HepG2 (cell line): ENCODE measurements at regions not wholly inside any gene's neighbourhood (a gene's known extent, or its start where the extent isn't known, plus 50 kb on each side); places are given as distances from the start of the nearest gene placed in this dataset.
"Not testable (repeated sequence)": the region's sequence is repeated elsewhere in the genome, so short reads cannot be mapped to it uniquely, and the experiment has no call there.

Experiments
- ATAC-seq: fragments of 200-7000 bp; cut with Tn5 transposase; 3 replicates; pipeline ENCODE4 v1.9.1; 2020; ENCODE audit warnings: mild to moderate bottlenecking, moderate library complexity
- BruUV-seq: library from RNA; stranded (reverse); fragments of 400-500 nt; replicated peaks from 2 replicates; lab custom pipeline; 2021; lab: Mats Ljungman, UMichigan
- CTCF ChIA-PET: fragments of 300-600 bp; formaldehyde crosslinking; extraction: SDS; loops from one replicate; lab custom pipeline; 2021; ENCODE audit warnings: low total read pairs, inconsistent platforms, low intra/inter-chr PET ratio; lab: Yijun Ruan, JAX
- POLR2A ChIA-PET: fragments of 350-600 bp; sonication (Branson Sonifier 250); formaldehyde crosslinking; loops from one replicate; lab custom pipeline; 2020; ENCODE audit warnings: antibody characterized with exemption, inconsistent platforms; lab: Yijun Ruan, JAX
- DNase-seq: peaks from one replicate; pipeline ENCODE4 v3.0.0-alpha.2; 2015; ENCODE audit warnings: low spot score
- FAIRE-seq: peaks from 3 replicates; lab custom pipeline; 2011; peaks lifted over from hg19 to GRCh38; lab: Jason Lieb, UNC
- H2AFZ ChIP-seq: one replicate; pipeline ENCODE4 v1.6.1; 2011; ENCODE audit warnings: low read length, inconsistent platforms
- H3K27ac ChIP-seq: fragments of 300-600 bp; 3 replicates; pipeline ENCODE4 v1.8.0; 2011; ENCODE audit warnings: mixed run types, mild to moderate bottlenecking, mixed read lengths, low read length, inconsistent platforms; ENCODE audit not compliant: insufficient read depth; ENCODE audit errors: extremely low read length
- H3K27me3 ChIP-seq, 2 experiments: fragments of 200-600 bp in 1 of 2; 2 replicates in 1 of 2; 3 replicates in 1 of 2; pipeline versions ENCODE4 v1.6.0 to v1.8.0; 2011; ENCODE audit warnings: low read length in 2 of 2, mild to moderate bottlenecking in 2 of 2, moderate library complexity in 2 of 2, inconsistent platforms in 1 of 2; ENCODE audit not compliant: insufficient read depth in 2 of 2, control insufficient read depth in 1 of 2
- H3K36me3 ChIP-seq, 2 experiments: fragments of 200-600 bp in 1 of 2; replicated peaks in 1 of 2; 2 replicates in 1 of 2; 3 replicates in 1 of 2; pipeline versions ENCODE4 v1.5.1 to v1.8.0; 2011; ENCODE audit warnings: low read length in 2 of 2, inconsistent platforms in 1 of 2; ENCODE audit not compliant: insufficient read depth in 2 of 2, control insufficient read depth in 1 of 2
- H3K4me1 ChIP-seq: 2 replicates; pipeline ENCODE4 v1.5.1; 2012; ENCODE audit warnings: low read length, inconsistent platforms; ENCODE audit not compliant: insufficient read depth
- H3K4me2 ChIP-seq: 2 replicates; pipeline ENCODE4 v1.6.0; 2011; ENCODE audit warnings: low read depth, low read length, inconsistent platforms
- H3K4me3 ChIP-seq, 3 experiments: fragments of 200-600 bp in 1 of 3; sonication (generic), shearing (Covaris generic) in 1 of 3; replicated peaks in 1 of 3; 2 replicates each; pipeline ENCODE4 v1.5.1; 2011 to 2016; ENCODE audit warnings: low read length in 3 of 3, inconsistent platforms in 2 of 3, low read depth in 2 of 3, mild to moderate bottlenecking in 2 of 3, control low read depth in 1 of 3, mixed read lengths in 1 of 3; ENCODE audit not compliant: insufficient read depth in 1 of 3
- H3K79me2 ChIP-seq: one replicate; pipeline ENCODE4 v1.6.1; 2011; ENCODE audit warnings: low read length, inconsistent platforms; ENCODE audit not compliant: insufficient read depth
- H3K9ac ChIP-seq: 2 replicates; pipeline ENCODE4 v1.6.0; 2011; ENCODE audit warnings: mild to moderate bottlenecking, low read depth, low read length, inconsistent platforms; ENCODE audit not compliant: insufficient read depth
- H3K9me3 ChIP-seq: 2 replicates; pipeline ENCODE4 v1.5.1; 2012; ENCODE audit warnings: mild to moderate bottlenecking, low read length
- H4K20me1 ChIP-seq: 2 replicates; pipeline ENCODE4 v1.6.0; 2011; ENCODE audit warnings: inconsistent platforms, mild to moderate bottlenecking, low read length, moderate library complexity; ENCODE audit not compliant: insufficient read depth
- GPN1 ChIP-seq: sonication (generic); formaldehyde crosslinking; IDR thresholded peaks from 2 replicates; pipeline ENCODE4 v1.5.1; 2020; ENCODE audit warnings: missing genetic modification reagents, borderline replicate concordance
- HMGXB3 ChIP-seq: sonication (generic); formaldehyde crosslinking; IDR thresholded peaks from 2 replicates; pipeline ENCODE4 v1.4.0; 2020; ENCODE audit warnings: missing genetic modification reagents, borderline replicate concordance
- SIX1 ChIP-seq: sonication (generic); formaldehyde crosslinking; IDR thresholded peaks from 2 replicates; pipeline ENCODE4 v1.4.0; 2020; ENCODE audit warnings: missing genetic modification reagents, borderline replicate concordance
- ZNF747 ChIP-seq: sonication (generic); formaldehyde crosslinking; IDR thresholded peaks from 2 replicates; pipeline ENCODE4 v1.8.1; 2023; ENCODE audit warnings: missing genetic modification reagents, mild to moderate bottlenecking, borderline replicate concordance
- ZNF788 ChIP-seq: sonication (generic); formaldehyde crosslinking; IDR thresholded peaks from 2 replicates; pipeline ENCODE4 v1.5.0; 2020; ENCODE audit warnings: mild to moderate bottlenecking, missing genetic modification reagents, borderline replicate concordance
- WGBS: methylation state at CpG from one replicate; pipeline ENCODE4 v1.1.6; 2017; ENCODE audit warnings: low lambda C conversion rate; 5-methylcytosine and 5-hydroxymethylcytosine counted together
- in situ Hi-C: cut with HindIII; loops from 2 replicates; pipeline ENCODE4 v1.10.0; 2017; ENCODE audit warnings: low pct_unique_long_range_greater_than_20kb; ENCODE audit not compliant: extremely low pct_ligation_motif_present
- intact Hi-C: fragments of 100-400 bp; cut with micrococcal nuclease; formaldehyde crosslinking; loops from one replicate; pipeline ENCODE4 v1.10.0; 2022; ENCODE audit not compliant: unreplicated experiment

DNA sequence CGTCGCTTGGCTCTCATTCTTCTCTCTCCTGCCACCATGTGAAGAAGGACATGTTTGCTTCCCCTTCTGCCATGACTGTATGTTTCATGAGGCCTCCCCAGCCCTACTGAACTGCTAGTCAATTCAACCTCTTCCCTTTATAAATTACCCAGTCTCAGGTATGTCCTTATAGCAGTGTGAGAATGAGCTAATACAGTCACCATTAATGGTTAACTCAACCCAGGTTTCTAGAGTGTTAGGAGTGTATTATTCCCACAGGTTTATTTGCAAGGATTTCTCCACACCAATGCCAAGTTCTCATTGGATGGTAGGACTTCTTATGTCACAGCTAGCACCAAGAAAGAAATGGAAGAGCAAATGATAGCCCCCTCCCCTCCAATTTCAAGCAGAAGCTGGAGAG, 71.9 kb downstream of the DYNAP start (continued):
- no peak for TF ChIP-seq HMGXB3 (CRISPR knock-in tag)
- TF ChIP-seq SIX1 (CRISPR knock-in tag): no peak
- TF ChIP-seq ZNF747 (CRISPR knock-in tag): no peak
- no peak for TF ChIP-seq GPN1 (CRISPR knock-in tag)
- no peak for TF ChIP-seq ZNF788

GRCh38 chr18:54669701-54670100, 78.7 kb downstream of the DYNAP start:
- H3K9me3 ChIP-seq, H3K27ac ChIP-seq, POLR2A ChIA-PET, H3K4me1 ChIP-seq, BruUV-seq, H3K9ac ChIP-seq, H2AFZ ChIP-seq, H3K27me3 ChIP-seq, H3K36me3 ChIP-seq, DNase-seq, CTCF ChIA-PET, ATAC-seq, H3K4me2 ChIP-seq, FAIRE-seq, H3K4me3 ChIP-seq, H3K79me2 ChIP-seq, H4K20me1 ChIP-seq: not testable (repeated sequence)
- intact Hi-C loops: loop anchor here (2.0 kb wide), 1 partner anchor 225 kb away; no protein-coding TSS in a partner anchor
- in situ Hi-C loops: loop anchor here (10.0 kb wide), 1 partner anchor 115 kb away; no protein-coding TSS in a partner anchor
- WGBS: 43% methylated on average over 11 of the region's 15 CpGs
